OCI-LY7 (cell line): ENCODE measurements at regions not wholly inside any gene's neighbourhood (a gene's known extent, or its start where the extent isn't known, plus 50 kb on each side); places are given as distances from the start of the nearest gene placed in this dataset.

ENCODE experiments used
- CTCF ChIP-seq: fragments of 200-600 bp; sonication (generic); conservative IDR thresholded peaks from 2 replicates; pipeline ENCODE4 v1.5.1; 2014; ENCODE audit warnings: mild to moderate bottlenecking, antibody characterized with exemption, low read length, moderate library complexity, mixed read lengths
- EZH2phosphoT487 ChIP-seq: fragments of 200-600 bp; sonication (generic); IDR thresholded peaks from 2 replicates; pipeline ENCODE4 v1.6.1; 2018; ENCODE audit warnings: low read depth, borderline replicate concordance, mild to moderate bottlenecking, mixed run types, antibody characterized with exemption, low read length, moderate library complexity, mixed read lengths

DNA sequence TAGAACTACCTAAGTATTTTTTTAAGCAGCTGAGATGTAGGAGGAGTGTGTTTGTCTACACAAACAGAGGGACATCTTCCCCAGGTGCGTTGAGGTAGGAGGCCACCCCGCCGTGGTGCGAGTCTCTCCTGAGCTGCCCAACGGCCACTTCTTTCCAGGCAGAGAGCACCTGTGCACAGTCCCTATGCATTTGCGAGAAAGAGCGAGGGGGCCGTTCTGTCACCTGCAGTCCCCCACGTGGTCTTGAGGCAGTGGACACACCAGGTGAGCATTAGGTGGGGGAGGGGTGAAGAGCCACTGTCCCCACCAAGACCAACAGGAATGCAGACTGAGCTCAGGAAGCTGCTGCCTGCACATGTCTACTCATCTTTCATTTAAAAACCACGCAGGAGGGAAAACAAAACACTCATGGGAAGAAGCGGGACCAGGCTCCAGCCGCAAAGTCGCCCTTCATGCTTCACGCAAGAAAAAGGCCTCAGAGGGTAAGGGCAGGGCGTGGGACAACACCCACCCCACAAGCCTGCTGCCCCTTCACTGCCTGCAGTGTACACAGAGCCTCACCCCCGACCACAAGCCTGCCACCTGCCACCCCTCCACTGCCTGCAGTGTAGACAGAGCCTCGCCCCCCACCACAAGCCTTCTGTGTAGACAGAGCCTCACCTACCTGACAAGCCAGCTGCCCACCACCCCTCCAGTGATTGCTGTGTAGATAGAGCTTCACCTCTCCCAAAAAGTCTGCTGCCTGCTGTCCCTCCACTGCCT, 142.0 kb downstream of the DLL1 start:
- TF ChIP-seq CTCF (no peak), EZH2phosphoT487 (no peak)
